ENCODE measurements at regions not wholly inside any gene's neighbourhood (a gene's known extent, or its start where the extent isn't known, plus 50 kb on each side); places are given as distances from the start of the nearest gene placed in this dataset.

DNA sequence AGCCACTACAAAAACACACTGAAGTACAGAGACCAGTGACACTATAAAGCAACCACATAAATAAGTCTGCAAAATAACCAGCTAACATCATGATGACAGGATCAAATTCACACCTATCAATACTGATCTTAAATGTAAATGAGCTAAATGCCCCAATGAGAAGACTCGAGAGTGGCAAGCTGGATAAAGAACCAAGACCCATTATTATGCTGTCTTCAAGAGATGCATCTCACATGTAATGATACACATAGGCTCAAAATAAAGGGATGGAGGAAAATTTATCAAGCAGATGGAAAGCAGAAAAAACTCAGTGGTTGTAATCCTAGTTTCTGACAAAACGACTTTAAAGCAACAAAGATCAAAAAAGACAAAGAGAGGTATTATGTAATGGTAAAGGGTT is 138.1 kb upstream of the PLN start:
- no peak for DNase-seq (ENCODE audit: low read depth)
- no peak overlapping the region for H3K4me3 ChIP-seq (ENCODE audit: low read depth, low read length)
- TF ChIP-seq, protein P1, sequence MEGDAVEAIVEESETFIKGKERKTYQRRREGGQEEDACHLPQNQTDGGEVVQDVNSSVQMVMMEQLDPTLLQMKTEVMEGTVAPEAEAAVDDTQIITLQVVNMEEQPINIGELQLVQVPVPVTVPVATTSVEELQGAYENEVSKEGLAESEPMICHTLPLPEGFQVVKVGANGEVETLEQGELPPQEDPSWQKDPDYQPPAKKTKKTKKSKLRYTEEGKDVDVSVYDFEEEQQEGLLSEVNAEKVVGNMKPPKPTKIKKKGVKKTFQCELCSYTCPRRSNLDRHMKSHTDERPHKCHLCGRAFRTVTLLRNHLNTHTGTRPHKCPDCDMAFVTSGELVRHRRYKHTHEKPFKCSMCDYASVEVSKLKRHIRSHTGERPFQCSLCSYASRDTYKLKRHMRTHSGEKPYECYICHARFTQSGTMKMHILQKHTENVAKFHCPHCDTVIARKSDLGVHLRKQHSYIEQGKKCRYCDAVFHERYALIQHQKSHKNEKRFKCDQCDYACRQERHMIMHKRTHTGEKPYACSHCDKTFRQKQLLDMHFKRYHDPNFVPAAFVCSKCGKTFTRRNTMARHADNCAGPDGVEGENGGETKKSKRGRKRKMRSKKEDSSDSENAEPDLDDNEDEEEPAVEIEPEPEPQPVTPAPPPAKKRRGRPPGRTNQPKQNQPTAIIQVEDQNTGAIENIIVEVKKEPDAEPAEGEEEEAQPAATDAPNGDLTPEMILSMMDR (IDR thresholded peaks at IDR 0.05; ENCODE audit: insufficient read depth, low read depth, low read length), result no peak
